ENCODE measurements at regions not wholly inside any gene's neighbourhood (a gene's known extent, or its start where the extent isn't known, plus 50 kb on each side); places are given as distances from the start of the nearest gene placed in this dataset.
A peak's percentile ranks its signal among the peaks of the same experiment; 100 is the strongest.

DNA sequence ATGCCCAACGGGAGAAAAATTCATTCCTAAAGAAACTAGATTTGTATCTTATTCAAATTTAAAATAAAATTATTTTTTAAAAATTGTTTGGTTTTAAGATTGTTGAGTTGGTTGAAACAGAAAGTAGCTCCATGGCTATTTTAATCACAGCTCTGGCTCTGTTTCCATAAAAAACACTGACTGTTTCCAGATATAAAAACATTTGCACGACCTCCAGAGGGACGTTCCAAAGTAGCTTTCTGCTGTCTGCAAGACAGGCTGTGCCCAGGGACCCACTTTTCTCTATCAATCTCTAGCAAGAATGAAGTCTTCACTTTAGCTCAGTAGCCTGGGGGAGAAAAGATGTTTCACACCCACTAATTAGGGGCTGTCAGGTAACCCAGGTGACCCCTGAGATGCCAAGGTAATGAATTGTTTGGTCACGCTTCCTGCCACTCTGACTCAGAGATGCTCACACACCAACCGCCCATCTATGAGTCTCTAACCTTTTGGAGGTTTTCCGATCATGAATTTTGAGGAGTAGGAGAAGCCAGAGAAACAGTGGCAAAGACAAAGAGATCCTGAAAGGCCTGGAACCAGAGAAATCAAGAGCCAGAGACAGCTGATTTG, 220.1 kb upstream of the SOX9 start:
- intact Hi-C loops (cut with micrococcal nuclease): no loop called here
- DNase-seq (ENCODE audit: unreplicated experiment): peak; percentile 63
- CTCF ChIA-PET: no interaction called here
- Mint-ChIP-seq H3K9me3 (ENCODE audit: unreplicated experiment) (no peaks in the 10 kb centered on the region), H3K4me1 (ENCODE audit: insufficient read depth, unreplicated experiment) (peaks cover 27% of the 10 kb centered on the region), H3K4me3 (ENCODE audit: unreplicated experiment) (no peak overlapping the region), H3K27ac (ENCODE audit: low read depth, unreplicated experiment) (peak overlapping the region; percentile 79), H3K27me3 (ENCODE audit: insufficient read depth, unreplicated experiment) (no peaks in the 10 kb centered on the region), H3K36me3 (ENCODE audit: insufficient read depth, unreplicated experiment) (no peaks in the 10 kb centered on the region)
- TF ChIP-seq, protein P1, sequence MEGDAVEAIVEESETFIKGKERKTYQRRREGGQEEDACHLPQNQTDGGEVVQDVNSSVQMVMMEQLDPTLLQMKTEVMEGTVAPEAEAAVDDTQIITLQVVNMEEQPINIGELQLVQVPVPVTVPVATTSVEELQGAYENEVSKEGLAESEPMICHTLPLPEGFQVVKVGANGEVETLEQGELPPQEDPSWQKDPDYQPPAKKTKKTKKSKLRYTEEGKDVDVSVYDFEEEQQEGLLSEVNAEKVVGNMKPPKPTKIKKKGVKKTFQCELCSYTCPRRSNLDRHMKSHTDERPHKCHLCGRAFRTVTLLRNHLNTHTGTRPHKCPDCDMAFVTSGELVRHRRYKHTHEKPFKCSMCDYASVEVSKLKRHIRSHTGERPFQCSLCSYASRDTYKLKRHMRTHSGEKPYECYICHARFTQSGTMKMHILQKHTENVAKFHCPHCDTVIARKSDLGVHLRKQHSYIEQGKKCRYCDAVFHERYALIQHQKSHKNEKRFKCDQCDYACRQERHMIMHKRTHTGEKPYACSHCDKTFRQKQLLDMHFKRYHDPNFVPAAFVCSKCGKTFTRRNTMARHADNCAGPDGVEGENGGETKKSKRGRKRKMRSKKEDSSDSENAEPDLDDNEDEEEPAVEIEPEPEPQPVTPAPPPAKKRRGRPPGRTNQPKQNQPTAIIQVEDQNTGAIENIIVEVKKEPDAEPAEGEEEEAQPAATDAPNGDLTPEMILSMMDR (IDR thresholded peaks at IDR 0.05; ENCODE audit: unreplicated experiment): no peak
- no TSS peak for BruUV-seq (replicated peaks)
- POLR2A ChIA-PET: interaction anchor here (0.6 to 1.4 kb wide), 3 partner anchors 48 to 106 kb away, joined by 3 read pairs; no protein-coding TSS in a partner anchor

- Mint-ChIP-seq H3K36me3 (ENCODE audit: insufficient read depth, unreplicated experiment) (no peaks in the 10 kb centered on the region), H3K27ac (ENCODE audit: low read depth, unreplicated experiment) (no peak overlapping the region), H3K4me3 (ENCODE audit: unreplicated experiment) (no peak overlapping the region), H3K4me1 (ENCODE audit: insufficient read depth, unreplicated experiment) (peaks cover 27% of the 10 kb centered on the region), H3K9me3 (ENCODE audit: unreplicated experiment) (no peaks in the 10 kb centered on the region), H3K27me3 (ENCODE audit: insufficient read depth, unreplicated experiment) (no peaks in the 10 kb centered on the region)
- DNase-seq (ENCODE audit: unreplicated experiment): peak; percentile 8
- TF ChIP-seq, protein P1 (IDR thresholded peaks at IDR 0.05; ENCODE audit: unreplicated experiment): no peak
- intact Hi-C loops (cut with micrococcal nuclease): no loop called here
- CTCF ChIA-PET: no interaction called here
- no TSS peak for BruUV-seq (replicated peaks)
- POLR2A ChIA-PET: no interaction called here
Observed at GRCh38 chr17:71902894-71903506, 217.8 kb upstream of the SOX9 start.

DNA sequence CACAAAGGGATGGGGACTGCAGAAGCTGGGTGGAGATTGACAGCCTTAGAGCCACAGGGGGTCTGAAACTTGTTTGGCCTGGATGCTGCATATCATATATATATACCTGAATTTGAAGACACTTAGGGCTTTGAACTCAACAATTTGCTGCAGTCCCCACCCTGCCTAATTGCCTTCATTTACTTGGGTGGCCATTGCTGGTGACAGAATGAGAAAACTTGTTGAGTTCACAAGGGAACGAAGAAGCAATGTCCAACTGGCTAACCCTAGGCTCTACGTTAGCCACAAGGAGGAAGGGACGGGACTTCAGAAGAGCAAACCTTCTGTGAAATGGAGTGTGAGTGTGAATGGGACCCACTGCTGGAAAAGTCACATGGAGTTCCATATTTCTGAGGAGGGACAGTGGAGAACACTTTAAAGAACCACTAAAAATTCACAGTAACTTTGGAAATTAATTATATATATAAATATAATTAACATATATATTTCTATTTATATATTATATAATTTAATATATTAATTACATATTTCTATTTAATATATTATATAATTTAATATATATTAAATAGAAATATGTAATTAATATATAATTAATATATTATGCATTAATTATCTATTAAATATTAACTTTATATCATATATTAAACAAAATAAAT, 215.3 kb upstream of the SOX9 start:
- BruUV-seq (replicated peaks): no TSS peak
- DNase-seq (ENCODE audit: unreplicated experiment): no peak
- H3K4me1 Mint-ChIP-seq (ENCODE audit: insufficient read depth, unreplicated experiment): peaks cover 13% of the 10 kb centered on the region
- no peaks in the 10 kb centered on the region for H3K36me3 Mint-ChIP-seq (ENCODE audit: insufficient read depth, unreplicated experiment)
- H3K27me3 Mint-ChIP-seq (ENCODE audit: insufficient read depth, unreplicated experiment): no peaks in the 10 kb centered on the region
- no peak overlapping the region for H3K27ac Mint-ChIP-seq (ENCODE audit: low read depth, unreplicated experiment)
- H3K4me3 Mint-ChIP-seq (ENCODE audit: unreplicated experiment): no peak overlapping the region
- CTCF ChIA-PET: no interaction called here
- H3K9me3 Mint-ChIP-seq (ENCODE audit: unreplicated experiment): no peaks in the 10 kb centered on the region
- intact Hi-C loops (cut with micrococcal nuclease): no loop called here
- TF ChIP-seq, protein P1 (IDR thresholded peaks at IDR 0.05; ENCODE audit: unreplicated experiment): no peak
- POLR2A ChIA-PET: no interaction called here

DNA sequence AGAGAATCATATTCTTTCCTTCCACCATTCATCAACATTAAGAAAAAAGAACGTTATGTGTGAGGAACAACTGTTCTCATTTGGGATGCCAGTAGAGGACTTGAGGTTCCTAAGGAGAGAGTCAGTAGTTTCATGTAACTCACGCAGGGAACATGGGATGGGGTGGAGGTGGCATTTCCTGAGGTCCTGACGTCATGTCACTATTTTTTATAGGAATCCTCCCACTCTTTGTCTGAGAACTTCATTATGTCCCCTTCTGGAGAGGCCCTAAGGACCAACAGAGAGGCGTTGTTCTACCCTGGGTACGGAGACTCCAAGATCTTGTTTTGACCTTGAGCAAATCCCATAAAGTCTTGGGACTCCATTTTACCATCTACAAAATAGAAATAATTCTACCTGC, 211.7 kb upstream of the SOX9 start:
- no peak for DNase-seq (ENCODE audit: unreplicated experiment)
- ChIA-PET CTCF (no interaction called here), POLR2A (interaction anchor here (0.6 kb wide), 1 partner anchor 150 kb away, joined by 4 read pairs; no protein-coding TSS in a partner anchor)
- TF ChIP-seq, protein P1 (IDR thresholded peaks at IDR 0.05; ENCODE audit: unreplicated experiment): no peak
- no peak overlapping the region for H3K4me3 Mint-ChIP-seq (ENCODE audit: unreplicated experiment)
- H3K4me1 Mint-ChIP-seq (ENCODE audit: insufficient read depth, unreplicated experiment): no peaks in the 10 kb centered on the region
- H3K9me3 Mint-ChIP-seq (ENCODE audit: unreplicated experiment): no peaks in the 10 kb centered on the region
- BruUV-seq (replicated peaks): no TSS peak
- no peak overlapping the region for H3K27ac Mint-ChIP-seq (ENCODE audit: low read depth, unreplicated experiment)
- H3K27me3 Mint-ChIP-seq (ENCODE audit: insufficient read depth, unreplicated experiment): no peaks in the 10 kb centered on the region
- intact Hi-C loops (cut with micrococcal nuclease): no loop called here
- no peaks in the 10 kb centered on the region for H3K36me3 Mint-ChIP-seq (ENCODE audit: insufficient read depth, unreplicated experiment)

Measured in MCF 10A (cell line).